Suppressor macrophage treated with lipopolysaccharide for 4 hours (primary cell): ENCODE measurements at regions not wholly inside any gene's neighbourhood (a gene's known extent, or its start where the extent isn't known, plus 50 kb on each side); places are given as distances from the start of the nearest gene placed in this dataset.

Experiments
- DNase-seq: peaks from one replicate; pipeline ENCODE4 v3.0.0-alpha.2; 2020

DNA sequence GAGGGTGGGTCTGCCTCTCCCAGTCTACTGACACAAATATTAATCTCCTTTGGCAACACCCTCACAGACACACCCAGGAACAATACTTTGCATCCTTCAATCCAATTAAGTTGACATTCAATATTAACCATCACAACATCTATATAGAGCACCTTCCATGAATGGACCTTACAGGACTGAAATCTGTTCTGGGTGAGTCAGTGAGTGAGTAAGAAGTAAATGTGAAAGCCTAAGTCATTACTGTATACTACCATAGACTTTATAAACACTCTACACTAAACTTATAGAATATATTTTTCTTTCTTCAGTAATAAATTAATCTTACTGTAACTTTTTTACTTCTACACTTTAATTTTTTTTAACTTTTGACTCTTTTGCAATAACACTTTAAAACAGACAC is 993.8 kb upstream of the MAP3K7 start:
- no peak for DNase-seq

- no peak for DNase-seq
Observed at GRCh38 chr6:91575032-91575431, 988.2 kb upstream of the MAP3K7 start.

GRCh38 chr6:91573826-91574416 is 987.0 kb upstream of the MAP3K7 start:
- no peak for DNase-seq

GRCh38 chr6:91572878-91573277 is 986.0 kb upstream of the MAP3K7 start:
- DNase-seq, result no peak

DNA sequence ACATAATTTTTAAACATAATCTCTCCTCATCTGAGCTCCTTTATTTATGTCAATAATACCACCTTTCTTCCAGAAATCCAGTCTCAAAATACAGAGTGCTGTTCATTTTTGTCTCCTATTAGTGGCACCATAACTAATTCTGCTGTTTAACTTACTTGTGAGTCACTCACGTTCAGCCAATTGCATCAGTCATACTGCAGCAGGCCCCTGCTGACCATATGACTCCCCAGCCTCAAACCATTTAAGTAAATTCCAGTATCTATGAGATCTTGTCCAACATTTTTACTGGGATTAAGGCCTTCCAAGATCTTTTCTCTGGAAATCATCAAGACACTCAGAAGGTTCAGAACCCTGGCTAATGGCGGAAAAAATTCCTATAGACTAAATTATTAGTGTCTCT is 982.2 kb upstream of the MAP3K7 start:
- DNase-seq, result no peak

DNA sequence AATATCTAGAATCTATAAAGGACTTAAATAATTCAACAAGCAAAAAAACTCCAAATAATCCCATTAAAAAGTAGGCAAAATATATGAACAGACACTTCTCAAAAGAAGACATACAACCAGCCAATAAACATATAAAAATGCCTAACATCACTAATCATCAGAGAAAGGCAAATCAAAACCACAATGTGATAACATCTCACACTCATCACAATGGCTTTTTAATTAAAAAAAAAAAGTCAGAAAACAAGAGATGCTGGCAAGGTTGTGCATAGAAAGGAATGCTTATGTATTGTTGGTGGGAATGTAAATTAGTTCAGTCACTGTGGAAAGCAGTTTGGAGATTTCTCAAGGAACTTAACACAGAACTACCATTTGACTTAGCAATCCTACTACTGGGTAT is 979.6 kb upstream of the MAP3K7 start:
- DNase-seq, result no peak

DNA sequence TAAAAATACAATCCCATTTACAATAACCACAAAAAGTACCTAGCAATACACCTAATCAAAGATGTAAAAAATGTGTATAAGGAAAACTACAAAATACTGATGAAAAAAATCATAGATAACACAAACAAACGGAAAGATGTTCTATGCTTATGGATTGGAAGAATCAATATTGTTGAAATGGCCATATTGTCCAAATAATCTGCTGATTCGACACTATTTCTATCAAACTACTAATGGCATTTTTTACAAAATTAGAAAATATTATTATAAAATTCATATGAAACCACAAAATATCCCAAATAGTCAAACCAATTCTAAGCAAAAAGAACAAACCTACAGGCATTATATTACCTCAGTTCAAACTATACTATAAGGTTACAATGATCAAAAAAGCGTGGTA is 978.3 kb upstream of the MAP3K7 start:
- no peak for DNase-seq

DNA sequence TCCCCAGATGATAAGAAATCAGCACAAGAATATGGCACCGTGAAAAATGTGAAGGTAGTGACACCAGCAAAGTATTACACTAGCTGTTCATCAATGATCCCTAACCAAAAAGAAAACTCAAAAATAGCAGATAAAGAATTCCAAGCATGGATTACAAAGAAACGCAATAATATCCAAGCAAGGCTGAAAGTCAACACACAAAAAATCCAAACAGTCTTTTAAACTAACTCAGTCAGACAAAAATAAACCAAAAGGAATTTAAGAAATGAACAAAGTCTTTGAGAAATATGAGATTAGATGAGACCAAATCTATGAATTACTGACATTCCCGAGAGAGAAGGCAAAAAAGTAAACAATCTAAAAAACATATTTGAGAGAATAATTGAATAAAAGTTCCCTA is 976.1 kb upstream of the MAP3K7 start:
- no peak for DNase-seq

DNA sequence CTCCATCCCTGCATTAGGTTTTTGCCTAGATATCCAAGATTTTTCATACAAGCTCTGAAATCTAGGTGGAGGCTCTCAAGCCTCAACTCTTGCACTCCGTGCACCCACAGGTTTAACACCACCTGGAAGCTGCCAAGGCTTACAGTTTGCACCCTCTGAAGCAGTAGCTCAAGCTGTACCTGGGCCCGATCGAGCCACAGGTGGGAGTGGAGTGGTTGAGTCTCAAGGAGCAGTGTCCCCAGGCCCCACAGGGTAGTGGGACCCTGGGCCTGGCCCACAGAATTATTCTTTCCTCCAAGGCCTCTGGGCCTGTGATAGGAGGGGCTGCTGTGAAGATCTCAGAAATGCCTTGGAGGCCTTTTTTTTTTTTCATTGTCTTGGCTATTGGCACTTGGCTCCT is 973.5 kb upstream of the MAP3K7 start:
- no peak for DNase-seq

- no peak for DNase-seq
Observed at GRCh38 chr6:91540902-91541301, 954.0 kb upstream of the MAP3K7 start.

- DNase-seq, result no peak
Observed at GRCh38 chr6:91539456-91539855, 952.6 kb upstream of the MAP3K7 start.

DNA sequence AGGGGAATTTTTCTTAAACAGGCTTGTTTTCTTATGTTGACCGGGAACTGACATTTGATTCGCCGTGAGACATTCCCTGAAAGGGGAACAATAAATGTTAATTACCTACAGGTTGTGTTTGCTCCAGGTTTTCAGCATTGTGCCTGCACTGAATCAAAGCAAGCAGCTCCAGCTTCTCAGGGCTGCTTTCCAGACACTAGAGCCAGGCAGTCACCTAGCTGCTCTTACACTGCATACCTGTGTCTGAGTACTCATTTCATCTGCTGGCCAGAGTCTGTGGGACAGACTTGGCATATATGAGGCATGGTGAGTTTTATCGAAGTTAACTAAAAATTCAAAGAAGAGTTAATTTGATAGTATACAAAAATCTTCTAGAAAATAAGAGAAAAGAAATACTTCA is 951.8 kb upstream of the MAP3K7 start:
- no peak for DNase-seq

- DNase-seq, result no peak
Observed at GRCh38 chr6:91534614-91535013, 947.7 kb upstream of the MAP3K7 start.

GRCh38 chr6:91523511-91523910 is 936.6 kb upstream of the MAP3K7 start:
- DNase-seq, result no peak

GRCh38 chr6:91521999-91522398 is 935.1 kb upstream of the MAP3K7 start:
- no peak for DNase-seq

DNA sequence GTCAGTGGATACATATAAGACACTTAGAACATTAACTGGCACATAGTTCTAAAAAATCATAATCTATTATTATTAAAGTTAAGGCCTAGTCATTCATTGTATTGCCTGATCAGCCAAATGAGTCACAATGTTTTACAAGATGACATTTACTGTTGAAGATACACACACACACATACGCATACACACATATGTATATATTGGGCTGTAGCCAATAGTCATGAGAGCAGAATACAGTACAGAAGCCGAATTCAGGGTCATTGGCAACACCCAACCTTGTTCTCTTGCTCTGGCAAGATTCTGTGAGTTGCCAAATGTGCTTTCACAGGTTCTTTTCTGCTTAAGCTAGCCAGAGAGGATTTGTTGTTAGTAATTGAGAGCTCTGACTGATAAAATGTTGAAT is 922.8 kb upstream of the MAP3K7 start:
- DNase-seq, result no peak

GRCh38 chr6:91509039-91509438 is 922.2 kb upstream of the MAP3K7 start:
- DNase-seq, result no peak

DNA sequence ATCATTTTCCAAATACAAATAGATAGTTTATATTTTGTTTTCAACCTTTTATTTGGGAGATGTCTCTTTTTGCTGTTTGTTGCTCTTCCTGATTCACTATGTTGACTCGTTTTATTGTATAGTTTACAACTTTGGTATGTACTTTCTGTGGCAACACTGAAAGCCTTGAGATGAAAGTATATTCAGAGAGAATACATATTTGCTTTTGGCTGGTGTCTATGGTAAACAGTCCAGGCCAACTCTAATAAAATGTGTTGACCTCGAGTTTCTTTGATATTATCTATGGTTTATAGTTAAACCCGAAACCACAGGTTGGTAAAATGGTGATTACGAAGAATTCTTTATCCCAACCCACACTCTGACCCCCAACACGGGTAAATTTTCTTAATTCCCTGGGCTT is 919.6 kb upstream of the MAP3K7 start:
- DNase-seq, result no peak

- DNase-seq, result no peak
Observed at GRCh38 chr6:91505199-91505598, 918.3 kb upstream of the MAP3K7 start.

DNA sequence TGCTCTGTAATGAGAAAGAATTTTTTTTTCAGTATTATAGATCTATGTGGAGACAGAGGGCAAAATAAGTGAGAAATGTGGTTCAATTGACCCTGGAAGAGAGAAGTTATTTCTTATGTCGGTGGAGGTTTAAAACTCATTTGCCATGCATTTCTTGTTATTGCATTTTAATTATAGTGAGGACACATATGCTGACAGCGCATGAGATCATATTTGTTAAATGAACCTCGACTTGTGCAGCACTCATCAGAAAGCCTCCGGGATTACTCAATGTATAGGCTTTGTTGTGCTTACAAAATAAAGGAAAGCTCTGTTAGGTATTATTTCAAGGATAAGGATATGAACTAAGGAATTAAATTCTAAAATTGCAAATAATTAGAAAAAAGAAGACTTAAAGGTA is 915.1 kb upstream of the MAP3K7 start:
- DNase-seq, result no peak

- no peak for DNase-seq
Observed at GRCh38 chr6:91500689-91501303, 913.9 kb upstream of the MAP3K7 start.

DNA sequence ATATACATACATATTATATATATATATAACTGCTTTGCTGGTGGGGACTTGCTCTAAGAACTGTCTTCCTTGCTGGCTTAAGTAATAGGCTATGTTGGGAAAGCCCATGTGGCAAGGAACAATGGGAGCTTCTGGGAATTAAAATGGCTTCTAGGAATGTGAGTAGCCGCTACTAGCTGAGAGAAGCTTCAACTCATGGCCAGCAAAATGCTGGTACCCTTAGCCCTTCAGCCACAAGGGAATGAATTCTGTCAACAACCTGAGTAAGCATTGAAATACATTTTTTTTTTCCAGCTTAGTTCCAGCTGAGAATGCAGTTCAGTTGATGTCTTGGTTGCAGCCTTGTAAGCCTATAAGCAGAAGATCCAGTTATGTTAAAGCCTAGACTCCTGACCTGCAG is 911.7 kb upstream of the MAP3K7 start:
- no peak for DNase-seq

GRCh38 chr6:91497770-91498169 is 910.9 kb upstream of the MAP3K7 start:
- DNase-seq, result no peak

DNA sequence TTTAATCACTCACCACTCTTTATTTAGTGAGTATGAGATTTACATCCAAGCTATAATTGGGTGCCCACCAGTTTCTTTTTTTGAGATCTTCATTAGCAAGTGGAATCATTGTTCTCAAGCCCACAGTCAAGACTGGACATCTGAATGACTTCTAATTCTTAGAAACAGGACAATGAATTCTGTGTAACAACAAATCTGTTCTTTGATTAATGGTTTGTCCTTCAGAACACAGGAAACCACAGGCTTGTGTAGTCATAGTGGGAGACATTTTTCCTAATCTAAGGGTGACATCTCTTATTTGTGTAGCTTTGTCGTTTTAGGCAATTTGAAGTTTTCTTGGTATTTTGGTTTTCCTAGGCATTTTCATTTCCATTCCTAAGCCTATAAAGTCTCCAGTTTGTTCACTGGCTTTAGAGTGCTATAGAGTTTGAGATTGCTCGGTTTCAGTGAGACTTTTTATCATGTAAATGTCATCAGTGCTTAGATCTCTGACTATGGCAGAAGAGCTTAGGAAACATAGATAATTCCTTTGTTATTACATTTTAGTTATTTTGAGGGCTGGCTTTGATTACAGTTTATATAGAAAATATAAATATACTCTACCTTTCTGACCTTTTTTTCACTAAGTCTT is 903.9 kb upstream of the MAP3K7 start:
- DNase-seq, result no peak
